Left renal cortex interstitium (tissue), 4 donors: ENCODE measurements at regions not wholly inside any gene's neighbourhood (a gene's known extent, or its start where the extent isn't known, plus 50 kb on each side); places are given as distances from the start of the nearest gene placed in this dataset.

Source experiments
- DNase-seq, 4 donors: peaks; one replicate each; pipeline ENCODE4 v3.0.0-alpha.2; 2013; ENCODE audit warnings: low read depth in 4 of 4, low spot score in 2 of 4, missing footprints in 1 of 4

- DNase-seq: peak in 2 of 4 donors; percentile 15 to 37
Measured at GRCh38 chrX:30504309-30504708, 73.3 kb downstream of the TASL start.

- DNase-seq: no peak
Measured at GRCh38 chrX:30495468-30495867, 82.1 kb downstream of the TASL start.

- no peak for DNase-seq
Measured at GRCh38 chrX:30493348-30493747, 84.2 kb downstream of the TASL start.

GRCh38 chrX:30489323-30489722 lies 88.2 kb downstream of the TASL start:
- no peak for DNase-seq

GRCh38 chrX:30488092-30488491 lies 89.5 kb downstream of the TASL start:
- no peak for DNase-seq

GRCh38 chrX:30483996-30484395 lies 93.6 kb downstream of the TASL start:
- DNase-seq: no peak

GRCh38 chrX:30468471-30468870 lies 109.1 kb downstream of the TASL start:
- no peak for DNase-seq
